K562 (cell line): ENCODE measurements at regions not wholly inside any gene's neighbourhood (a gene's known extent, or its start where the extent isn't known, plus 50 kb on each side); places are given as distances from the start of the nearest gene placed in this dataset.

Experiments
- ATAC-seq: fragments of 200-7000 bp; cut with Tn5 transposase; 3 replicates; pipeline ENCODE4 v1.9.1; 2020; ENCODE audit warnings: moderate library complexity
- BruUV-seq: library from RNA; stranded (reverse); fragments of 400-500 nt; replicated peaks from 2 replicates; lab custom pipeline; 2021; lab: Mats Ljungman, UMichigan
- CTCF ChIA-PET: fragments of 300-600 bp; formaldehyde crosslinking; extraction: SDS; loops from one replicate; lab custom pipeline; 2021; ENCODE audit warnings: low intra/inter-chr PET ratio; lab: Yijun Ruan, JAX
- POLR2A ChIA-PET: fragments of 300-600, 350-650 bp; sonication (Branson Sonifier 250); formaldehyde crosslinking; extraction: SDS; loops from one replicate; lab custom pipeline; 2021; ENCODE audit warnings: antibody characterized with exemption, inconsistent platforms; lab: Yijun Ruan, JAX
- DNase-seq, 4 experiments: peaks; one replicate each; pipeline versions ENCODE4 v3.0.0 to v3.0.0-alpha.2; 2011 to 2018; ENCODE audit warnings: low spot score in 3 of 4, mixed read lengths in 3 of 4; ENCODE audit errors: extremely low read depth in 1 of 4
- FAIRE-seq: peaks from 2 replicates; lab custom pipeline; 2011; peaks lifted over from hg19 to GRCh38; lab: Jason Lieb, UNC
- H2AFZ ChIP-seq: 2 replicates; pipeline ENCODE4 v1.6.0; 2011; ENCODE audit warnings: low read depth, low read length, control low read depth, inconsistent platforms
- H3K27ac ChIP-seq: fragments of 200-600 bp; 3 replicates; pipeline ENCODE4 v1.8.0; 2011; ENCODE audit warnings: low read depth, mild to moderate bottlenecking, control low read depth, inconsistent platforms, low read length, moderate library complexity, mixed read lengths; ENCODE audit errors: extremely low read depth
- H3K27me3 ChIP-seq, 2 experiments: fragments of 300-600 bp in 1 of 2; 2 replicates in 1 of 2; 3 replicates in 1 of 2; pipeline versions ENCODE4 v1.6.0 to v1.8.0; 2011; ENCODE audit warnings: inconsistent platforms in 2 of 2, low read length in 2 of 2, mild to moderate bottlenecking in 1 of 2, mixed read lengths in 1 of 2, moderate library complexity in 1 of 2; ENCODE audit not compliant: control insufficient read depth in 2 of 2, insufficient read depth in 2 of 2
- H3K36me3 ChIP-seq: fragments of 300-600 bp; 3 replicates; pipeline ENCODE4 v1.8.0; 2011; ENCODE audit warnings: mild to moderate bottlenecking, low read length, inconsistent platforms; ENCODE audit not compliant: control insufficient read depth, insufficient read depth
- H3K4me1 ChIP-seq, 2 experiments: fragments of 200-600 bp in 1 of 2; replicated peaks in 1 of 2; 2 replicates in 1 of 2; 3 replicates in 1 of 2; pipeline versions ENCODE4 v1.5.1 to v1.8.0; 2011; ENCODE audit warnings: inconsistent platforms in 2 of 2, low read length in 2 of 2, mild to moderate bottlenecking in 1 of 2, mixed read lengths in 1 of 2, moderate library complexity in 1 of 2; ENCODE audit not compliant: control insufficient read depth in 2 of 2, insufficient read depth in 2 of 2
- H3K4me2 ChIP-seq: 2 replicates; pipeline ENCODE4 v1.6.1; 2011; ENCODE audit warnings: low read length, control low read depth, inconsistent platforms, mixed read lengths; ENCODE audit not compliant: insufficient read depth
- H3K4me3 ChIP-seq: fragments of 200-600 bp; sonication (generic), shearing (Covaris generic); 2 replicates; pipeline ENCODE4 v1.5.1; 2016; ENCODE audit warnings: control low read depth, inconsistent platforms
- H3K79me2 ChIP-seq: fragments of 200-600 bp; 3 replicates; pipeline ENCODE4 v1.8.0; 2011; ENCODE audit warnings: low read length, inconsistent platforms; ENCODE audit not compliant: control insufficient read depth, insufficient read depth
- H3K9ac ChIP-seq, 2 experiments: 2 replicates each; pipeline versions ENCODE4 v1.6.0 to v1.6.1; 2011; ENCODE audit warnings: low read depth in 2 of 2, low read length in 2 of 2, control low read depth in 1 of 2, inconsistent platforms in 1 of 2, mild to moderate bottlenecking in 1 of 2, mixed read lengths in 1 of 2; ENCODE audit not compliant: insufficient read depth in 1 of 2
- H3K9me1 ChIP-seq: one replicate; pipeline ENCODE4 v1.6.0; 2011; ENCODE audit warnings: inconsistent platforms, mild to moderate bottlenecking, low read length, moderate library complexity; ENCODE audit not compliant: control insufficient read depth, insufficient read depth
- H3K9me3 ChIP-seq: replicated peaks from 2 replicates; pipeline ENCODE4 v1.5.1; 2011; ENCODE audit warnings: low read depth, low read length, inconsistent platforms; ENCODE audit not compliant: control insufficient read depth, insufficient read depth
- H4K20me1 ChIP-seq: replicated peaks from 2 replicates; pipeline ENCODE4 v1.6.1; 2011; ENCODE audit warnings: low read length, inconsistent platforms, mixed read lengths; ENCODE audit not compliant: control insufficient read depth, insufficient read depth
- ELK3 ChIP-seq: fragments of 450-650 bp; formaldehyde crosslinking; IDR thresholded peaks from 2 replicates; pipeline ENCODE4 v1.4.0; 2020; ENCODE audit warnings: mild to moderate bottlenecking
- MAFG ChIP-seq: fragments of 450-650 bp; conservative IDR thresholded peaks from 2 replicates; pipeline ENCODE4 v1.6.1; 2016; ENCODE audit warnings: missing genetic modification characterization, missing compliant biosample characterization
- PHF21A ChIP-seq: fragments of 450-650 bp; IDR thresholded peaks from 2 replicates; pipeline ENCODE4 v1.6.1; 2017; ENCODE audit warnings: low read depth, borderline replicate concordance
- SIRT6 ChIP-seq: IDR thresholded peaks from one replicate; pipeline ENCODE4 v1.6.1; 2012; ENCODE audit warnings: low read depth, mild to moderate bottlenecking, control low read depth, inconsistent platforms, low read length, moderate library complexity
- ZNF740 ChIP-seq, 3 experiments: fragments of 200-800 bp in 1 of 3; sonication (Bioruptor generic) in 1 of 3; sonication (generic) in 1 of 3; formaldehyde crosslinking in 1 of 3; IDR thresholded peaks; 2 replicates each; pipeline versions ENCODE4 v1.6.1 to v1.8.0; 2016 to 2022; ENCODE audit warnings: mild to moderate bottlenecking in 2 of 3, missing compliant biosample characterization in 2 of 3, missing genetic modification characterization in 2 of 3, missing genetic modification reagents in 1 of 3
- WGBS: fragments of 100-300 bp; shearing (Covaris generic); methylation state at CpG from one replicate; pipeline ENCODE4 v1.1.6; 2016; ENCODE audit warnings: low coverage, mixed read lengths; ENCODE audit not compliant: insufficient coverage; ENCODE audit errors: missing lambda C conversion rate; 5-methylcytosine and 5-hydroxymethylcytosine counted together
- in situ Hi-C: fragments of 300-500 bp; cut with MboI; formaldehyde crosslinking; loops from 4 replicates; pipeline ENCODE4 v1.15.0; 2018; ENCODE audit warnings: inconsistent platforms, mixed read lengths
- intact Hi-C: fragments of 100-400 bp; cut with micrococcal nuclease; formaldehyde crosslinking; loops from 2 replicates; pipeline ENCODE4 v1.14.2; 2022

- TF ChIP-seq PHF21A, result no peak
- no peak for TF ChIP-seq ELK3 (CRISPR knock-in tag)
Observed at GRCh38 chr1:172952516-172952915, 98.2 kb downstream of the TNFSF18 start (continued).

DNA sequence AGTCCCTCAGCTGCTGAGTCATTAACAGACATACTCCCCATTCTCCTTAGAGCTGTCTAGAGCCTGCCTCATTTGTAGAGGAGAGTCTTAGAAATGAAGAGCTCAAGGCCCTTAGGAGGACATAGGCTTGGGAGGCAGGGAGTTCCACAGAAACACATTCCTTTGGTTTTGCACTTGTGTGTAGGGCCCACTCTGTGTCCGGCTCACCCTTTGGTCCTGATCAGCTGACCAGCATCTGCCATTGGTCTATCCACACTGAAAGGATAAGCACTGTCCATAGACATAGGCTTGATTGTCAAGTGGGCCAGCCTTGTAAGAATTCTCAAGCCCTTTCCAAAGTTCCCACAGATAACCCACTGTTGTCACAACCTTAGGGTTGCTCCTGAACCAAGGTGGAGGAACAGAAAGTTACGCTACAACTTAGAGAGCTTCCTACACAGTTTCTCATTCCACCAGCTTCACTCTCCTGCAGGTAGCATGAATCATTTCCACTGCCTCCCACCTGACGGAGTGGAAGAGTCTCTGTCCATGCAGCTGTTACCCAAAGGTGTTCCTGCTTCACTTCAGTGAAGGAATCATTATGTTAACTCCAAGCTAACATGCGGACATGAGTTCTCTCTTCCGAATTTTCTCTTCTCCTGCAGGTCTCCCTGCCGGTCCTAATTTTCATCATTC lies 96.1 kb downstream of the TNFSF18 start:
- no peak for DNase-seq
- no peaks in the 10 kb centered on the region for H4K20me1 ChIP-seq
- no TSS peak for BruUV-seq
- H3K79me2 ChIP-seq, result no peaks in the 10 kb centered on the region
- no peak for TF ChIP-seq ZNF740 (CRISPR knock-in tag; IDR thresholded peaks at IDR 0.05)
- no peak for TF ChIP-seq ZNF740 (tag; IDR thresholded peaks at IDR 0.05)
- TF ChIP-seq SIRT6, result no peak
- TF ChIP-seq MAFG (tag), result peak; percentile 53
- H3K4me2 ChIP-seq, result no peak overlapping the region
- H3K4me1 ChIP-seq, result no peaks in the 10 kb centered on the region
- H3K9ac ChIP-seq, result no peak overlapping the region
- no peaks in the 10 kb centered on the region for H3K36me3 ChIP-seq
- WGBS, result 12% methylated on average over 6 of the region's 6 CpGs
- intact Hi-C loops (no loop called here), in situ Hi-C loops (no loop called here)
- no peaks in the 10 kb centered on the region for H3K9me3 ChIP-seq
- H3K27ac ChIP-seq, result no peak overlapping the region
- peak; percentile 26; the same call in 2 of the 3 replicates for ATAC-seq
- ChIA-PET CTCF (no interaction called here), POLR2A (interaction anchor here (0.7 to 1.6 kb wide), 3 partner anchors 9 to 17 kb away, joined by 3 to 5 read pairs (median 3); no protein-coding TSS in a partner anchor)
- no peak overlapping the region for H3K4me3 ChIP-seq
- H2AFZ ChIP-seq, result peak overlapping the region; percentile 6; the same call in 1 of the 2 replicates
- no peaks in the 10 kb centered on the region for H3K9me1 ChIP-seq
- H3K27me3 ChIP-seq, result no peaks in the 10 kb centered on the region
- no peak for FAIRE-seq
